HG03520 (cell line): ENCODE measurements at regions not wholly inside any gene's neighbourhood (a gene's known extent, or its start where the extent isn't known, plus 50 kb on each side); places are given as distances from the start of the nearest gene placed in this dataset.
"Not testable (repeated sequence)": the region's sequence is repeated elsewhere in the genome, so short reads cannot be mapped to it uniquely, and the experiment has no call there.

Experiments
- ATAC-seq: cut with Tn5 transposase; IDR thresholded peaks from one replicate; pipeline ENCODE4 v1.9.1; 2021; ENCODE audit warnings: mild to moderate bottlenecking, moderate library complexity; ENCODE audit not compliant: unreplicated experiment

DNA sequence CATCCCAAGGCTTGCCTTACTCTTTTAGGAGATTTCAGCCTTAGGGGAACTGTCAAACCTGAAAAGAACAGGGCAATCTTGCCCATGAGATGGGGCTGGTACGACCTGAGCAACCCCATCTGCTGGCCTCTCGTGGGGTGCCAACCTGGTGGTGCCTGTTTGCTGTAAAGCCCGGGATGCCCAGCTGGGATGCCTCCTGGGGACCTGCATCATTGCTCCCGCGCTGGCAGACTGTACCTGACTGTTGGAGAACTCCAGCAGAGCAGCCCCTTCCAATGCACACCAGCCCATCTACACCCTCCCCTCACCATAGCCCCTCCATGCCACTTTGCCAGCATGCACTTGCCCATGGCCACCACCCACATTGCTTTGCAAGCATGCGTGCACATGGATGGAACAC, 335.7 kb downstream of the RPS29 start:
- ATAC-seq, result no peak

DNA sequence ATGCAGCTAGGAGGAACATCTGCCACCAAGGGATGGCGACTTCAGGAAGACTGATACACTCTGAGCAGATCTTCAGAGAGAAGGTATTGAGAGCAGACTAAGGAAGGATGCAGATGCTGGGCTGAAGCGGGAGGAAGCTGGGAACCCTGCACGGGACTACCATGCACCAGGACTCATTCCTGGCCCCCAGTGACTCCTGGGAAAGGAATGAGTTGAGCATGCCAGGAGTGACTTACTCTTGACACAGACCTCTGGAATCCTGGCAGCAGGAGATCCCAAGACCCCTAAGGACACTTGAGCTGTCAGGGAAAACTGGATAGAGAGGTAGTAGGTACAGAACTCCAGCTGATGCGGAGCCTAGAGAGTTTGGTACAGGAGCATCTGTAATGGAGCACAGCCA, 336.1 kb downstream of the RPS29 start:
- no peak for ATAC-seq

- ATAC-seq, result peak; percentile 41
Measured at GRCh38 chr14:49249022-49249421, 337.2 kb downstream of the RPS29 start.

GRCh38 chr14:49243777-49244176, 342.4 kb downstream of the RPS29 start:
- ATAC-seq, result not testable (repeated sequence)

DNA sequence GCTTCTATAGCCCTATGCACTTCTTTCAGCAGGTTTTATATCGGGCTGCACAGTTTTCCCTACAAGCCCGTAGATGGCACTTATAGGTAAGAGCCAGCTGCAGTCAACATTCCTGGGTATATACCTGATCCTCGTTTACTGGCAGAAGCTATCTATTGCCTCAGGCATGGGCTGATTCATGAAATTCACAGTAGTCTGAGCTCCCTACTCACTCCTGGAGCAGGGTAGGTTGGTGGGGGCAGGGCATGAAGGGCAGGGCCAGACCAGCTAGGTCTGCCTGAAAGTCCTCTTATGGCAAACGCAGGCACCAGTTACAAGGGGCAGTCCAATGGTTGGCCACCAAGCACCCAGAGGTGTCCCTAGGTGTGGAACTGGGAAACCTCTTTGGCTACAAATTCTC, 345.8 kb downstream of the RPS29 start:
- ATAC-seq, result no peak

DNA sequence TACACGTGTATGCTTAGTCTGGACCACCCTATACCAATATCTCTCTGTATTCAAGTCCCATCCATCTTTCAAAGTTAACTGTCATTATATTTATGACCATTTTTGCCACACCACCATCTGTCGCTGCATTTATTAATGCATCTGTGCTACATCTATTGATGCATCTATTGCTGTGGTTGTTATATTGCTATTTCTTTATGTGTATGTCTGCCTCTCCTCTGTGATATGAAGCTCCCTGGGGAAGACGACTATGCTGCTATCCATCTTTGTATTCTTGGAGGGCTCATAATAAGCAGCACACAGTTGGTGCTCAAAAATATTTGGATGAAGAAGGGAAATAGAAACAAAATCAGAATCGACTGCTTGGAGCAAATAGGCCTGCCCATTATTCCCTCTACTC, 357.6 kb downstream of the RPS29 start:
- ATAC-seq, result no peak

- ATAC-seq, result no peak
Measured at GRCh38 chr14:49221316-49221715, 364.9 kb downstream of the RPS29 start.

- no peak for ATAC-seq
Measured at GRCh38 chr14:49220492-49220891, 365.7 kb downstream of the RPS29 start.

GRCh38 chr14:49218436-49219092, 367.6 kb downstream of the RPS29 start:
- ATAC-seq, result no peak

GRCh38 chr14:49212721-49213120, 373.5 kb downstream of the RPS29 start:
- ATAC-seq, result no peak

DNA sequence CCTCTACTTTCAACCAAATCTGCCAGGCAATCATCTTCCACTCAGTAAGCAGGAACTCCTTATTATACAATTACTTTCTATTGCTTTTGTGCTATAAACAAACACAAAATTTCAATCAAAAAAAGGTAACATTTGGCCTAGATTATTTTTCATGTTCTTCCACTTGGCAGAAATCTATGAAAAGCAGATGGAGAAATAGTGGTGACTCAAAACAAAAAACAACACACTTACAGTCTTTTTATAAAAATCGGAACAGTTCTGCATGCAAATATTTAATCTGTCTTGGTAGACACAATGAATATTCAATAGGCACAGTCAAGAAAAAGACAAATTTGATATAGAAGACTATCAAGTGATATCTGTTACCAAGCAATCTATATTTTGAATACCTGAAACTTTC, 376.8 kb downstream of the RPS29 start:
- ATAC-seq, result no peak

- ATAC-seq, result no peak
Measured at GRCh38 chr14:49206828-49207227, 379.4 kb downstream of the RPS29 start.

DNA sequence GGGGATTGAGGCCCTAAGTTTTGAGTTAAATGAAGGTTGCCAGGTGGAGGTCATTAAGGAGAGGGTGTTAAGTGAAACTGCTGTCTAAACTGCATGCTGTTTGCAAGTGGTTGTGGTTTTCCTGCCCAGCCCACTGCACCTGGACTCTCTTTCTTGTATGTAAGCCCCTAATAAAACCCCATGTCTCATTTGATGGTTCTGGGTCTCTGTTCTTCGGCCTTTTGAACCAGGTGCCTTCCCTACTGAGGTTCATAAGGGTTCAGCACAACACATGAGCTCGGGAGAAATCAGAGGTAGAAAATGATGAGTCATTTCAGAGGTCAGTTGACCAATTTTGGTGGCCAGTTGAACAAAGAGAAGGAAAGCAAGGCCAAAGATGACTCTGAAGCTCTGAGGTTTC, 382.5 kb downstream of the RPS29 start:
- no peak for ATAC-seq

GRCh38 chr14:49199159-49199558, 387.0 kb downstream of the RPS29 start:
- no peak for ATAC-seq

GRCh38 chr14:49196327-49196726, 389.9 kb downstream of the RPS29 start:
- ATAC-seq, result peak; percentile 33

- ATAC-seq, result no peak
Measured at GRCh38 chr14:49194067-49194466, 392.1 kb downstream of the RPS29 start.

GRCh38 chr14:49193332-49194065, 392.7 kb downstream of the RPS29 start:
- ATAC-seq, result peak; percentile 96

GRCh38 chr14:49191380-49191779, 394.8 kb downstream of the RPS29 start:
- ATAC-seq, result no peak

DNA sequence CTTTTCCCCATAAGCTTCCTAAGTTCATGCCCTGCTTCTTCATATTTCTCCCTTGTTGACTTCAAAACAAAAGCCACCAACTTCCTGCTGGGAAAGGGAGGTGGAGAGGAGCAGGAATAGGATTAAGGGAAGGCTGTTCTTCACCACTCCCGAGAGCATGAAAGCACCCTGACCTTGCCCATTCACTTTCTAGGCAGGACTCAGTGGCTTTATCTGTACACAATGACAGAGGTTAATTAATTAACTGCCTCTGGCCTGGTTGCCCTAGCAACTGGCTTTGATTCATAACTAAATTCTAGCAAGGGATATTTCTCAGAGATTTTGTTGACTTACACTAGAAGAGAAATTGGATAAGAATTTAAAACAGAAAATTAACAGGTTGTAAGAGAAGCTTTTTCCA, 396.8 kb downstream of the RPS29 start:
- ATAC-seq, result no peak

DNA sequence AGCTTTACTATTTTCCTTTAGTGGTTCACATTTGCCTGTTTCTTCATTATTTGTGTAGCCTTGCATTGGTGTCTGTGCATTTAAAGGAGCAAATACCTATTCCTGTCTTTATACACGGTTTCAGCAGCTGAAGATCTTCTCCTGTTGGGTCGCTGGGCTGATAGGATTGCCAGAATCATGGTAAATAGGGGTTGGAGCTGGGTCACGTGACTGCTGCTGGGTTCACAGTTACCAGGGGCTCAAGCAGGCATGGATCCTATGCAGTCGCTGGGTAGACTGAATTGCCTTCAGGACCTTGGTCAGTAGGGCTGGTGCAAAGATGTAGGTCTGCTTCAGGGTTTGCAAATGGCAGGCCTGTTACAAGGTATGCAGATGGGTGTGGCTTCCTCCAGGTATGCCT, 398.4 kb downstream of the RPS29 start:
- no peak for ATAC-seq

DNA sequence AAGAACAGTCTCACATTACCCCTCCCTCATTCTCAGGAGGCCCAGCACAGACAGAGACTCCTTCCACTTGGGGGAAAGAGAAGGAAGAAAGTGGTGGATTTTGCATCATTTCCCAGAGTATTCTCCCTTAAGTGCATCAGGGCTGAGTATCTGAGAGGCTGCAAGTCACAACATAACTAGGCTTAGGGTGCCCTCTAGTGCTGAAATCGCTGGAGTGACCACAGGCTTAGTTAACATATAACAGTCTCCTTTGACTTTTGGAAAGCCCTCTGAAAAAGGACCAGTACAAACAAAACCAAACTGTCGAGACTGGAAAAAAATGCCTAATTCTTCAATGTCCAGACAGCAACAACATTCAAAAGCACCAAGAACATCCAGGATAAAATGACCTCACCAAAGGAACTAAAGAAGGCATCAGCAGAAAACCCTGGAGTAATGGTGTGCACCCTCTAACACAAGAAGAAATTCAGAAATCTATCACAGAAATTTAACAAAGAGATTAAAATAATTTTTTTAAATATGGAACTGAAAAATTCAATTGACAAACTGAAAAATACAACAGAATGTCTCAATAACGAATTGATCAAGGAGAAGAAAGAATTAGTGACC, 412.3 kb downstream of the RPS29 start:
- peak; percentile 98 for ATAC-seq

DNA sequence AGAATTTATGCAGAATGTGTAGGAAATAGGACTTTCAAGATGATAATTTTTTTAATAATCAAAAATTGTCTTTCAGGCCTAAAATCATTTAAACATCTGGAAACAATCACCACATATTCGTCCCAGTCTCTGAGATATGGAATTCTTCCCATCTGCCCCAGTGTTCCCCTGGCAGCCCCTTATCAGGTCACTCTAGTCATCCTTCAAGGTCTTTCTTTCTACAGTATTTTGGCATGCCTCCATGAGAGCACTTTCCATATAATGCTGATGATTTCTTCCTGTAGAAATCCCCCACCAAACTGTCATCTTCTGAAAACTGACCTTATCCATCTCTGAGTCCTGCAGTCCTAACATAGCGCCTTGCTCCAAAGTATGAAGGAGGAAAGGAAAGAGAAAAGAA, 422.1 kb downstream of the RPS29 start:
- ATAC-seq, result no peak
